ENCODE measurements at regions not wholly inside any gene's neighbourhood (a gene's known extent, or its start where the extent isn't known, plus 50 kb on each side); places are given as distances from the start of the nearest gene placed in this dataset.

DNA sequence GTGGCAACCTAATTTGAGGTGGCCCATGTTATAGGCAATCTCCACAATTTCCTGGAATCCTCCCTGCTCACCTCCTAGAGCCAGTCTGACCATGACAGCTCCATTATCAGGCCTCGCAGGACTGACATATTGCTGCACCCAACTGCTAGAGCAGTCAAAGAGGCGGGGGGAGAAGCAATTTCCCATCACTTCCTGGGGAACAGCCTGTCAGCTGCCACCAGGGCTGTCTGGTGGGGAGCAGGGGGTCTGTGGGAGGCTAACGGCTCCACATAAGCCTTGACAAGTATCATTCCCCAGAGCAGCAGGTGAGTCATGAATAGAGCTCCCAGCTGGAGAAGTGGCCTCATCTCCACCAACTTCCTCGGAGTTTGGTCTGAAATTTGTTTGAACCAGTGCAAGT, 322.9 kb downstream of the MATN1 start:
- no peak for ATAC-seq

DNA sequence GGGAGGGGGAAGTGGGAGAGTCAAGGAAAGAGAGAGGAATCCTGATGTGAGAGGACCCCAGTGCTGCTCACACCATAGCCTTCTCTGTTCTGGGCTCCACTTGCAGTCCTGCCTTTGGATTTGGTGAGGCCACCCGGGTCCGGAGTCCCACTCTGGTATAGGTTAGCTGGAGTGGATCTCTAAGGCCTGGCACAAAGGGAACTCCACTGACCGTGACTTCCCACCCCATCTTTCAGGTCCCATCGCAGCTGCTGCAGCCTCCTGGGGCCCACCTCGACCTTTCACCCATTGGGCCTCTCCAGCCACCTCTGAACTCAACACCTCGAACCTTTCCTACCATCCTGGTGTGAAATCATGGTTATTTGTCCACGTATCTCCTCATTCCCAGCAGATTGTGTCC, 324.4 kb downstream of the MATN1 start:
- ATAC-seq, result no peak

- no peak for ATAC-seq
Measured at GRCh38 chr1:30397576-30397975, 325.8 kb downstream of the MATN1 start.

- no peak for ATAC-seq
Measured at GRCh38 chr1:30395631-30396030, 327.8 kb downstream of the MATN1 start.

DNA sequence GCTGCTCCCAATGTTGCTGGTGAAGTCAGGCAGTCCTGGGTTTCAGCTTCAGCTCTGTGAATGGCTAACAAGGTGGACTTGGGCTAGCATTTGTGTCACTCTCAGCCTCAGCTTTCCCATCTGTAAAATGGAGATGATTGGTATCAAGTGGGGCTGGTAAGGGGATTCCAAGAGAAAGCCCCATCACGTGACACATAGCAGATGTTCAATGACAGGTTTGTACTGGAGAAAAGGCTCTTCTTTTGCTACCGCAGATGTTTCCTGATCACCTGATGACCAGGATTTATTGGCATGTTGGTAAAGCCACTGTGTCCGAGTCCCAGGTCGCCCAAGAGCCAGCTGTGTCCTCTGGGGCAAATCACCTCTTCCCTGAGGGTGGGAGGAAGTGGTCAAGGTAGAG, 335.0 kb downstream of the MATN1 start:
- no peak for ATAC-seq

GRCh38 chr1:30386156-30386926, 337.0 kb downstream of the MATN1 start:
- ATAC-seq, result no peak

- no peak for ATAC-seq
Measured at GRCh38 chr1:30385246-30385995, 338.0 kb downstream of the MATN1 start.

- no peak for ATAC-seq
Measured at GRCh38 chr1:30384286-30385245, 338.8 kb downstream of the MATN1 start.

DNA sequence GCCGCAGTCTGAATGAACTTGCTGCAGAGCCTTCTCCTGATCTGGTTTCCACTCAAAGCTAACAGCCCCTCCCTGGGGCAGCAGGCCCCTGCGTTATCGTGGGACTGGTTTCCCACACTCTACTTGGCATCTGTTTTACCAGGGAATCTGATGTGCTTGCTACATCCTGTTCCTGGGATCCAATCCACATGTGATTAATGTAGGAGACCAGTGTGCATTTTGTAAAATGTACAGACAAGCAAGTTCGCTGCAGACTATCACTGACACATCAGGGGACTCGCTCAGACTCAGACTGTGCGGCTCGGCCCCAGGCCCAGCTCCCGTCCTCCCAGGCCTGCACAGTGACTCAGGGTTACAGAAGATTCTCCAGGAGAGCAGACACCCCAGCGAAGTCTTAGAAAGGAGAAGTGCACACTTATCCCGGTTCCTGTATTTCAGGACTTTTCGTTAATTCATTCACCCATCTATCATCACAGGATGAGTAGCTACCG, 340.1 kb downstream of the MATN1 start:
- no peak for ATAC-seq

GRCh38 chr1:30382496-30382895, 340.9 kb downstream of the MATN1 start:
- ATAC-seq, result no peak

DNA sequence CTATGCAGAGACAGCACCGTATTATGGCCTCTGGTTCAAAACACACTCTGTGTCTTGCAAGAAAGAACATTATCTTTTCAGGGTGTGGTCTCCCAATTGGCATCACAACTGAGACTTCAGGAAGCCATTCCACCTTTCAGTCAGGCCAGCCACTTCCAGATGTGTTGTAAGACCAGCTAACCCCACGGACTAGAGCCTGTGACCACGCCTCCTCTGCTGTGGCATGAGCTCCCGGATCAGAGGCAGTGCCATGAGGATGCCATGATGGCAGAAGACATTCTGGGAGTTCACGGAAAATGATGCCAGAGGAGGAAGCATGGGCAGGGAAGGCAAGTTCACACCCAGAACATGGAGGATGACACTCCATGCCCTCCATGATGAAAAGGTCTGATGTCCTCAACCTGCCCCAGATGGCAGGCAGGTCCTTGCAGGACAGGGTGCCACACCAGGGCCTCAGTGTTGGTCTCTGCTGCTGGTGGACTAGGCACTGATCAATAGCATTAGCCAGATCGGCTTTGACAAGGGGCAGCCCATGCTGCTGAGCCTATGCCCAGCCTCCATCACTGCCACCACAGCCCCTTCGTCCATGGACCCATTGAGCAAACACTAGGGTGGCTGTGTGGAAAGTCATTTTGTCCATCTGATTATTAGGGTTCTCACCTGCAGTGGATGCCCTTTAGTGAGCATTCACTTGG, 341.6 kb downstream of the MATN1 start:
- no peak for ATAC-seq

DNA sequence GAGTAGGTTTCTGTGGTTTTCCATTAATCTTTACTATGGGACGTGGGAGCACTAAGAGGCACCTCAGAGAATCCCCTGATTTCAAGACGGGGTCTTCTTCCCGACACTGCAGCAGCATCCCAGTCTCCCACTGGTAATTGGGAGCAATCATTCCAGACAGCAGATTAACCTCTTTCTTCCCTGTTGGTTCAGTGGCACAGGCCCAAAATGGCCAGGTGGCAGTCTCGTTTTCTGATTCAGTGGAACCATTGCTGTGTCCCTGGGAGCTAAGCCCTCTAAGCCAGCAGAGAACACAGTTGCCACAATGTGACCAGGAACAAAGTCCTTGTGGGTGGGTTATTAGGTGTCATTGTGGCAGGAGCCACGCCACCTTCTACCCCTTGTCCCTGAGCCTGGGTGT, 342.1 kb downstream of the MATN1 start:
- no peak for ATAC-seq

DNA sequence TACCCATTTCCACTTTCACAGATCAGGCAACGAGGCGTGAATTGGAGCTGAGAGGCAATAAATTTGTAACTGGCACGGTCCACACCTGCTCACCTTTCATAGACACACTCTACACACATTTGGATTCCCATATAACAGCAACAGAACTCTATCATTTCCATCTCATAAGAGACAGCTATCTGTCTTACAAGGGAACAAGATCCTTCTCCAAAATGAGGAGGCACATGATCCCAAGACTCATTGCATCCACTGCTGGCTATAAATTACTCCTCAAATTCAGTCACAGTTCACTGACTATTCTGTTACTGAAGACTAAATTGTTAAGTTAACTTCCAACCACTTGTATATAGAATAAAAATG, 342.8 kb downstream of the MATN1 start:
- ATAC-seq, result no peak

- ATAC-seq, result no peak
Measured at GRCh38 chr1:30379684-30380624, 343.4 kb downstream of the MATN1 start.

- ATAC-seq, result no peak
Measured at GRCh38 chr1:30378991-30379581, 344.3 kb downstream of the MATN1 start.

DNA sequence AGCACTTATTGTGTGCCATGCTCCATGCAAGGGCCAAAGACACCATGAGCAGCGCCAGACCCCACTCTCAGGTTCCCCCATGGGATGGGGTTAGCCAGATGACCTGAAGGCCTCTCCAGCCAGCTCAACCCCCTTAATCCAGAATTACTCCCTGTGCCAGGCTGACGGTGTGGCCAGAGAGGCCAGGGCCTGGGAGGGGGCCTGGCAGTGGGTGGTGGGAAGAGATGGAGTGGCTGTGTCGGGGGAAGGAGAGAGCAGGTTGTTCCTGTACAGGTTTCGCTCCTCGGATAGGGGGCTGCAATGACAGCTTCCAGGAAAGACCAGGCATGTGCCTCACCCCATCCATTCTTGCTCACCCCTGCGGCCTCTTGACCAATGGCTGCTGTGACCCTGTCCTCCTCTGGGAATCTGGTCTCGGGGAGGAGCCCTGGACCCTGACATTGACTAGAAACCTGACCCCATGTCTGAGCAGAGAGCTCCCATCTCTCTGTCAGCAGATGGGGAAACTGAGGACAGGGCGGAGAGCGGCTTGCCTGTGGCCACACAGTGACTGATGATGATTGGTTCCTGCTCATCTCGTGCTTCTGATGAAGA, 345.3 kb downstream of the MATN1 start:
- no peak for ATAC-seq

DNA sequence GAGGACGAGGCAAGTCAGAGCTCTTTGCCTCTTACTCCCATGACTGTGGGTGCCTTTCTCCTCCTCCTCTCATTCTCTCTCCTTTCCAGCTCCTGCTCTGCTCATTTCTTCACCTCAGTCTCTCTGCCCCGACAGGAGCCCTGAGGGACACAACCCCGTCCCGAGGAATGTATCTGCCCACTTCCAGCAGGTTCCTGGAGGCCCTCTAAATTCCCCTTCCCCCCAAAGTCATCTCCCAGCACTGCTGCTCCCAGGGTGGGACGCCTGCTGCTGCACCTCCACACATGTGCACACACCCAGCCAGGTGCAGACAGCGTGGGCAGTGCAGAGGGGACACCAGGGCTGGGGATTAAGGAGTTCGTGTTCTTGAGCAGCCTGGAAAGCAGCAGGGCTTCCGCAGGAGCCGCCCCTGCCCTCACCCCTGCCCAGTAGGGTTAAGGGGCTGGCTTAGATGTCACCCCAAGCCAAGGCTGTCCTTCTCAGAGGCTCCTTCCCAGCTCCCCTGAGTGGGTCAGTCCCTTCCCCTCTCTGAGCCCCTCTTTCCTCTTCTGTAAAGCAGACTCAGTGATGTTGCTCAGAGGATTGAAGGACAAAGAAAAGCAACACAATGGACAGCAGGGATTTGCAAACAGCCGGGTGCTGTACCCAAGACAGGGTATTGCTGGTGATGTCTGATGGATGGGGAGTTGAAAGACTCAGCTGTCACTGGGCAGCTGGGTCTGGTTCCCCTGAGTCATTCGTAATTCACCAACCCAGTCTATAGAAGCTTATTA, 346.0 kb downstream of the MATN1 start:
- ATAC-seq, result no peak

GRCh38 chr1:30376054-30376697, 347.2 kb downstream of the MATN1 start:
- no peak for ATAC-seq

GRCh38 chr1:30375156-30375555, 348.2 kb downstream of the MATN1 start:
- ATAC-seq, result no peak

Measured in activated CD4-positive, CD25-positive, alpha-beta regulatory T cell treated with anti-CD3 and anti-CD28 coated beads, Interleukin-2, amount 50 U/mL, for 24 hours (primary cell).